ENCODE measurements at regions not wholly inside any gene's neighbourhood (a gene's known extent, or its start where the extent isn't known, plus 50 kb on each side); places are given as distances from the start of the nearest gene placed in this dataset.

DNA sequence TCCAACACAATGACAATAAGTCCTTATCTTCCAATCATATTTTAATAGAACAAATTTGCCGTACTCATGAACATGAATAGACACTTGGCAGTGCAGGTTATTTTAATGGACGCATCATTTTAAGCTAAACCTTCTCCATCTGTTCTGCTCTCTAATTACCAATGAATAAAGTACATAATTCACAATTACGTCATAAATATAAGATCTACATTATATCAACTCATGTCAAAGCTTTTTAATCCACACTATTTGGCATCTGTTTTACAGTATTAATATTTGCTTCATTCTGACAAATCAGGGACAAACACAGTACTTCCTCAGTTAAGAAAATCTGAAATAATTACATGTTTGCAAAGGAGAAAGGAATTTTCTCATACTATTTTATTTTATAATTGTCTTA lies 344.1 kb upstream of the DMAC1 start:
- no peaks in the 10 kb centered on the region for H3K4me1 ChIP-seq
- intact Hi-C loops (cut with DNase I; ENCODE audit: low total_unique reads) = no loop called here

DNA sequence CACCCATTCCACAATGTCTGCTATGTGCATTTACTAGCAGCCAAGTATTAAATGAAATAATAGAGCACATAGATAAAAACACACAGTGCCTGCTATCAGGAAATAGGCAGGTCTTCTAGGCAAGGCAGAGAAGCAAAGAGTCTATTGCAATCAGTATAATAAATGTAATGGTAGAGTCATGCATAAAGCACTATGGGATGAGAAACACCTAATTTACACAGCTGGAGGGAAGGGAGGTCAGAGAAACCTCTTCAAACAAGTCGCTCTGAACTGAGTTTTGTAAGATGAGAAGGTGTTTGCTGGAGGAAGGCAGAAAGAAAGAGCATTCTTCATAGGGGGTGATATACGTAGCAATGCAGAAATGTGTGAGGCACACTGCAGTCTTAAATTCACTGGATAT lies 341.0 kb upstream of the DMAC1 start:
- TF ChIP-seq, protein P1, sequence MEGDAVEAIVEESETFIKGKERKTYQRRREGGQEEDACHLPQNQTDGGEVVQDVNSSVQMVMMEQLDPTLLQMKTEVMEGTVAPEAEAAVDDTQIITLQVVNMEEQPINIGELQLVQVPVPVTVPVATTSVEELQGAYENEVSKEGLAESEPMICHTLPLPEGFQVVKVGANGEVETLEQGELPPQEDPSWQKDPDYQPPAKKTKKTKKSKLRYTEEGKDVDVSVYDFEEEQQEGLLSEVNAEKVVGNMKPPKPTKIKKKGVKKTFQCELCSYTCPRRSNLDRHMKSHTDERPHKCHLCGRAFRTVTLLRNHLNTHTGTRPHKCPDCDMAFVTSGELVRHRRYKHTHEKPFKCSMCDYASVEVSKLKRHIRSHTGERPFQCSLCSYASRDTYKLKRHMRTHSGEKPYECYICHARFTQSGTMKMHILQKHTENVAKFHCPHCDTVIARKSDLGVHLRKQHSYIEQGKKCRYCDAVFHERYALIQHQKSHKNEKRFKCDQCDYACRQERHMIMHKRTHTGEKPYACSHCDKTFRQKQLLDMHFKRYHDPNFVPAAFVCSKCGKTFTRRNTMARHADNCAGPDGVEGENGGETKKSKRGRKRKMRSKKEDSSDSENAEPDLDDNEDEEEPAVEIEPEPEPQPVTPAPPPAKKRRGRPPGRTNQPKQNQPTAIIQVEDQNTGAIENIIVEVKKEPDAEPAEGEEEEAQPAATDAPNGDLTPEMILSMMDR (IDR thresholded peaks at IDR 0.05 in 4 of 5, conservative IDR thresholded peaks at IDR 0.05 in 1 of 5) = no peak
- no peak for TF ChIP-seq POLR2A (IDR thresholded peaks at IDR 0.05)
- Histone ChIP-seq H3K9me3 (no peaks in the 10 kb centered on the region), H3K4me3 (no peak overlapping the region), H3K36me3 (no peaks in the 10 kb centered on the region), H3K4me1 (no peaks in the 10 kb centered on the region), H3K27me3 (no peaks in the 10 kb centered on the region), H3K27ac (no peak overlapping the region)
- ATAC-seq = no peak
- in situ Hi-C loops (cut with MboI; ENCODE audit: low sequenced_read_pairs in 4 of 4) (no loop called here), intact Hi-C loops (cut with DNase I; ENCODE audit: low total_unique reads) (no loop called here)
- DNase-seq = no peak

More for the DNA sequence above, 344.1 kb upstream of the DMAC1 start:
- in situ Hi-C loops (cut with MboI; ENCODE audit: low sequenced_read_pairs in 4 of 4) = no loop called here
- Histone ChIP-seq H3K9me3 (no peaks in the 10 kb centered on the region), H3K27ac (no peak overlapping the region), H3K4me3 (no peak overlapping the region), H3K27me3 (no peaks in the 10 kb centered on the region), H3K36me3 (no peaks in the 10 kb centered on the region)
- no peak for DNase-seq
- no peak for TF ChIP-seq POLR2A (IDR thresholded peaks at IDR 0.05)
- TF ChIP-seq, protein P1 (IDR thresholded peaks at IDR 0.05 in 4 of 5, conservative IDR thresholded peaks at IDR 0.05 in 1 of 5) = no peak
- ATAC-seq = no peak

DNA sequence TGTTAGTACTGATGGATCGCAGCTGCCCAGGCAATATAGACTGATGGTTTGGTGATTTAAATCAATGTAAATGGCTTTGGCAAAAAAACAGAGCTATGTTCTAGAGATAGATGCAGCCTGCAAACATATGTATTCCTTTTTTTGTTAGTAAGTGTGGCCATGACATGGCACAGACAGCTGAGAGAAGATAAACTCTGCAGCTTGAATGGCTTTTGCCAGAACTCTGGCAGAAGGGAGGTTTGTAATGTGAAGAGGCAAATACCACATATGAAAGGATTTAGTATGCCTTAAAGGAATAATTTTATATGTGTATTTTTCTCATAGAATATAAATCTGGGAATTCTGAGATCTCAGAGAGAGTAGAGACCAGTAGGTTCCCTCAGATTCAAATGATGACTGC lies 340.2 kb upstream of the DMAC1 start:
- intact Hi-C loops (cut with DNase I; ENCODE audit: low total_unique reads) = no loop called here
- DNase-seq (no peak), ATAC-seq (no peak)
- Histone ChIP-seq H3K4me3 (no peak overlapping the region), H3K4me1 (no peaks in the 10 kb centered on the region), H3K36me3 (no peaks in the 10 kb centered on the region), H3K9me3 (no peaks in the 10 kb centered on the region), H3K27me3 (no peaks in the 10 kb centered on the region), H3K27ac (no peak overlapping the region)
- in situ Hi-C loops (cut with MboI; ENCODE audit: low sequenced_read_pairs in 4 of 4) = no loop called here
- TF ChIP-seq, protein P1 (IDR thresholded peaks at IDR 0.05 in 4 of 5, conservative IDR thresholded peaks at IDR 0.05 in 1 of 5) = no peak
- no peak for TF ChIP-seq POLR2A (IDR thresholded peaks at IDR 0.05)

DNA sequence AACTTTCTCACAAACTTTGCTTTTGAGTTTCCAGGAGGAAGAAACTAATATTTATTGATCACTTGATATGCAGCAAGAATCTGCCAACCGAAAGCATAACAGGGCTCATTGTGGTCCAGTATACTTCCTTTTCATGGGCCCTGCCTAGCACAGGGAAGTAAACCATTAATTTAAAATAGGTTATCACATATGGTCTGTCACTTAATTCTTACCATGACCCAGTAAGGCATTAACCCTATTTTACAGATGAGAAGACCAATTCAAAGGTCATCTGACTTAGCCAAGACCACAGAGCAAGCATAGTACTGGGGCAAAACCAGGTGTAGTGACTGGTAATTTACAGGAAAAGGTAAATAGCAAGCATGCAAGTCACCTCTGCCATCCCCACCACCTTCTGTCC lies 336.9 kb upstream of the DMAC1 start:
- no peaks in the 10 kb centered on the region for H3K27me3 ChIP-seq
- ATAC-seq (no peak), DNase-seq (no peak)
- in situ Hi-C loops (cut with MboI; ENCODE audit: low sequenced_read_pairs in 4 of 4) (no loop called here), intact Hi-C loops (cut with DNase I; ENCODE audit: low total_unique reads) (no loop called here)
- no peak overlapping the region for H3K4me3 ChIP-seq
- H3K27ac ChIP-seq = no peak overlapping the region
- no peaks in the 10 kb centered on the region for H3K36me3 ChIP-seq
- H3K9me3 ChIP-seq = no peaks in the 10 kb centered on the region
- no peaks in the 10 kb centered on the region for H3K4me1 ChIP-seq
- TF ChIP-seq, protein P1 (IDR thresholded peaks at IDR 0.05 in 4 of 5, conservative IDR thresholded peaks at IDR 0.05 in 1 of 5) = no peak

DNA sequence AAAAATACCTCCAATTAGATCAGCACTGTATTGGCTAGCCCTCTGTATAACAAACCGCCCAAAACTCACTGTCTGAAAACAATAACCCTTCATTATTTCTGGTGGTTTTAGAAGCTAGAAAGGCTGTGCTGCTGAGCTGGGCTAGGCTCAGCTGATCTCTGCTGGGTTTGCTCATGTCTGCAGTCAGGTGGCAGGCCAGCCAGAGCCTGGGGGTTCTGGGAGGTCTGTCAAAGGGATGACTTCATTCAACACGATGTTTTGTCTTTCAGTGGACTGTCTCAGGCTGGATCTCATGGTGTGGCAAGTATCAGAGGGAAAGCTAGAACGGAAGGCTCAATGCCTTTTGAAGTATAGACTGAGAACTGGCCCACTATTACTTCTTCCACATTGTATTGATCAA lies 335.1 kb upstream of the DMAC1 start:
- intact Hi-C loops (cut with DNase I; ENCODE audit: low total_unique reads) = no loop called here
- TF ChIP-seq, protein P1 (IDR thresholded peaks at IDR 0.05 in 4 of 5, conservative IDR thresholded peaks at IDR 0.05 in 1 of 5) = no peak
- TF ChIP-seq POLR2A (IDR thresholded peaks at IDR 0.05) = no peak
- Histone ChIP-seq H3K27me3 (no peaks in the 10 kb centered on the region), H3K4me3 (no peak overlapping the region), H3K36me3 (no peaks in the 10 kb centered on the region), H3K9me3 (no peaks in the 10 kb centered on the region), H3K4me1 (no peaks in the 10 kb centered on the region), H3K27ac (no peak overlapping the region)
- no peak for DNase-seq
- no peak for ATAC-seq
- in situ Hi-C loops (cut with MboI; ENCODE audit: low sequenced_read_pairs in 4 of 4) = no loop called here

Data from gastrocnemius medialis (tissue), 4 donors.